Left ventricle myocardium inferior (tissue), 1 donor: ENCODE measurements at regions not wholly inside any gene's neighbourhood (a gene's known extent, or its start where the extent isn't known, plus 50 kb on each side); places are given as distances from the start of the nearest gene placed in this dataset.

Source experiments
- DNase-seq: peaks from one replicate; pipeline ENCODE4 v3.0.0-alpha.2; 2020
- H3K27ac ChIP-seq: fragments of 200-600 bp; replicated peaks from 2 replicates; pipeline ENCODE4 v1.8.0; 2021
- H3K27me3 ChIP-seq: fragments of 200-600 bp; 2 replicates; pipeline ENCODE4 v1.8.0; 2021; ENCODE audit warnings: low read depth
- H3K36me3 ChIP-seq: fragments of 200-600 bp; 2 replicates; pipeline ENCODE4 v1.8.0; 2021
- H3K4me1 ChIP-seq: fragments of 200-600 bp; 2 replicates; pipeline ENCODE4 v1.8.0; 2021
- H3K4me3 ChIP-seq: fragments of 200-600 bp; 2 replicates; pipeline ENCODE4 v1.8.0; 2021; ENCODE audit warnings: mild to moderate bottlenecking, moderate library complexity
- H3K9me3 ChIP-seq: fragments of 200-600 bp; replicated peaks from 2 replicates; pipeline ENCODE4 v1.8.0; 2021
- intact Hi-C: fragments of 100-400 bp; cut with micrococcal nuclease; formaldehyde crosslinking; loops from one replicate; pipeline ENCODE4 v1.11.0; 2022
- TF ChIP-seq, protein P1 (sequence below): fragments of 200-600 bp; IDR thresholded peaks from 2 replicates; pipeline ENCODE4 v1.8.0; 2021; ENCODE audit warnings: antibody characterized with exemption, mild to moderate bottlenecking, borderline replicate concordance
- donor health status: DM: no; HTN: yes; CAD: no; lungs with severe emphysema.

DNA sequence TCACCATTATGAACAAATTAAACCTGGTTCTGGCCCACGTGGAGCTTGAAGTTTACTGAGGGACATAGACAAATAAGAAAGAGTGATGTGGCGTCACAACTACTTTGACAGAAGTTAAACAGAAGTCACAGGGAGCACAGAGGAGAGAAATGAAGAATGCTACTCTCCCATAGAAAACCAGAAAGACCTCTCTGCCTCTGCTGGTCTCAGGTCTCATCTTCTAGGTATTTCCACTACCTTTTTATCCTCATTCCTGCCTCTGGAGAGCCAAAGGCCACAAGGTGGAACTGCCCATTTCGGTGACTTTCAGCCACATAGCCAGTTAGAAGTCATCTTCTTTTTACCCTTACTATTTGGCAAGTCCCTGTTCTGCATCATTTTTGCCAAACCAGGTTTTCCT lies 170.5 kb downstream of the CAND1 start:
- TF ChIP-seq, protein P1, sequence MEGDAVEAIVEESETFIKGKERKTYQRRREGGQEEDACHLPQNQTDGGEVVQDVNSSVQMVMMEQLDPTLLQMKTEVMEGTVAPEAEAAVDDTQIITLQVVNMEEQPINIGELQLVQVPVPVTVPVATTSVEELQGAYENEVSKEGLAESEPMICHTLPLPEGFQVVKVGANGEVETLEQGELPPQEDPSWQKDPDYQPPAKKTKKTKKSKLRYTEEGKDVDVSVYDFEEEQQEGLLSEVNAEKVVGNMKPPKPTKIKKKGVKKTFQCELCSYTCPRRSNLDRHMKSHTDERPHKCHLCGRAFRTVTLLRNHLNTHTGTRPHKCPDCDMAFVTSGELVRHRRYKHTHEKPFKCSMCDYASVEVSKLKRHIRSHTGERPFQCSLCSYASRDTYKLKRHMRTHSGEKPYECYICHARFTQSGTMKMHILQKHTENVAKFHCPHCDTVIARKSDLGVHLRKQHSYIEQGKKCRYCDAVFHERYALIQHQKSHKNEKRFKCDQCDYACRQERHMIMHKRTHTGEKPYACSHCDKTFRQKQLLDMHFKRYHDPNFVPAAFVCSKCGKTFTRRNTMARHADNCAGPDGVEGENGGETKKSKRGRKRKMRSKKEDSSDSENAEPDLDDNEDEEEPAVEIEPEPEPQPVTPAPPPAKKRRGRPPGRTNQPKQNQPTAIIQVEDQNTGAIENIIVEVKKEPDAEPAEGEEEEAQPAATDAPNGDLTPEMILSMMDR, result no peak
- H3K27ac ChIP-seq, result no peak overlapping the region
- intact Hi-C loops, result loop anchor here (10.0 kb wide), 1 partner anchor 505 kb away; no protein-coding TSS in a partner anchor
- no peak overlapping the region for H3K4me3 ChIP-seq
- H3K36me3 ChIP-seq, result no peaks in the 10 kb centered on the region
- DNase-seq, result no peak
- H3K9me3 ChIP-seq, result no peaks in the 10 kb centered on the region
- H3K27me3 ChIP-seq, result no peaks in the 10 kb centered on the region
- H3K4me1 ChIP-seq, result peaks cover 26% of the 10 kb centered on the region

DNA sequence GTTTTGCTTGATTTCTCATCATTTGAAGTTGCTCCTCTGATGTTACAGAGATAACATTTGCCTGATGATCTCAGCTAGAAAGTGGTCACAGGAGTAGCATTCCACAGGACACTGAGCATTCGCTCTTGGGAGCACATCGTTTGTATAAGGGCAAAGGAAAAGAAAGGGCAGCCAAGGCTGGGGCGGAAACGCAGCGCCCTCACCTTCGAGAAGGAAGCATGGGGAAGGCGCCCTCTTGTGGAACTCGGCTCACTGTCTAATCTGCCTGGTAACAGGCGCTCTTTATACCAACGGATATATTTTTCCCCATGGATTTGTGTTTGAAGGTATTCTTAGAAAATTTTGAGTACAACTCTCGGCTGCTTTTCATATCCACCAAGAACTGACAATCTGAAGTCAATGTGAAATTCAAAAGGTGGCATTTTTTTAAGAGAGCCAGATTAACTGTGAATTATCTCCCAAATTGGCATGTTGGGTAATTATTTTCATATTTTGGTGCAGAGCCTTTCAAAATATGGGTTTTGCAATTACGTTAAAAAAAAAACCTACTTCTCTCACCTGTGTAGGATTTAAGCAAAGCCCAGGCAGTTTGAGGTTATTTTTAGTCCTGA lies 172.7 kb downstream of the CAND1 start:
- peak; percentile 87 for DNase-seq

DNA sequence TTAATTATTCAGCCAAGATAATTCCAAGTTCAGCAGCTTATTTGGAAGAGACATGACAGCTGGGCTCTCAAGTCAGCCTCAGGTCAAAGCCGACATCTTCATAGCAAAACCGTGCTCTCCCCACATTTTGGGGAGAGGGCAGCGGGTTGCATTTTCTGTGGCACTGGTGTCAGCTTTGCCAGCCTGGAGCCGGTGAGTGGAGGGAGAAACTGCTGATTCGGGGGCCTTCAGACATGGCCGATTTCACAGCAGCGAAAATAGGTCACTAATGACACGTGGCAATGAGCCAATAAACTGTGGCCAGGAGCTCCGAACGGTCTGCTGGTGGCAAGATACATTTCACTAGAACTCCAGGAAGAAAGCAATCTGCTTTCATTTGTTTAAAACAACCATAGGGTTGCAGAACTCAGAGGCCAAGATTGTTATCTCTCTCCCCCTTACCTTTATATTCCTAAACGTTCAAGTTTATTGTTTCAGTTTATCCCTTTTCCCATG lies 173.2 kb downstream of the CAND1 start:
- intact Hi-C loops, result loop anchor here (10.0 kb wide), 1 partner anchor 502 kb away; no protein-coding TSS in a partner anchor
- H3K27me3 ChIP-seq, result no peaks in the 10 kb centered on the region
- peak overlapping the region; percentile 66 for H3K27ac ChIP-seq
- peak overlapping the region; percentile 46 for H3K4me3 ChIP-seq
- DNase-seq, result peak; percentile 21
- no peaks in the 10 kb centered on the region for H3K9me3 ChIP-seq
- H3K36me3 ChIP-seq, result no peaks in the 10 kb centered on the region
- peaks cover 18% of the 10 kb centered on the region for H3K4me1 ChIP-seq
- TF ChIP-seq, protein P1, result no peak

More for the DNA sequence above, 172.7 kb downstream of the CAND1 start:
- Histone ChIP-seq H3K9me3 (no peaks in the 10 kb centered on the region), H3K27me3 (no peaks in the 10 kb centered on the region), H3K27ac (peak overlapping the region; percentile 66), H3K36me3 (no peaks in the 10 kb centered on the region), H3K4me1 (peaks cover 18% of the 10 kb centered on the region), H3K4me3 (peak overlapping the region; percentile 46)
- TF ChIP-seq, protein P1, result peak; percentile 88
- intact Hi-C loops, result loop anchor here (10.0 kb wide), 1 partner anchor 503 kb away; no protein-coding TSS in a partner anchor

DNA sequence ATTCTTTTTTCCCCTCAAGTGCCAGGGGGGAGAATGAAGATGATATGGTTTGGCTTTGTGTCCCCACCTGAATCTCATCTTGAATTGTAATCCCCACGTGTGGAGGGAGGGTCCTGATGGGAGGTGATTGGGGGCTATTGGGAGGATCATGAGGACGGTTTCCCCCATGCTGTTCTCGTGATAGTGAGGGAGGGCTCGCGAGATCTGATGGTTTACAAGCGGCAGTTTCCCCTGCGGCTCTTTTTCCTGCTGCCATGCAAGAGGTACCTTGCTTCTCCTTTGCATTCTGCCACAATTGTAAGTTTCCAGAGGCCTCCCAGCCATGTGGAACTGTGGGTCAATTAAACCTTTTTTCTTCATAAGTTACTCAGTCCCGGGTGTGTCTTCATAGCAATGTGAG lies 173.7 kb downstream of the CAND1 start:
- Histone ChIP-seq H3K36me3 (no peaks in the 10 kb centered on the region), H3K27me3 (no peaks in the 10 kb centered on the region), H3K4me3 (no peak overlapping the region), H3K9me3 (no peaks in the 10 kb centered on the region), H3K4me1 (peaks cover 18% of the 10 kb centered on the region), H3K27ac (no peak overlapping the region)
- TF ChIP-seq, protein P1, result no peak
- intact Hi-C loops, result loop anchor here (10.0 kb wide), 1 partner anchor 502 kb away; no protein-coding TSS in a partner anchor
- DNase-seq, result no peak

DNA sequence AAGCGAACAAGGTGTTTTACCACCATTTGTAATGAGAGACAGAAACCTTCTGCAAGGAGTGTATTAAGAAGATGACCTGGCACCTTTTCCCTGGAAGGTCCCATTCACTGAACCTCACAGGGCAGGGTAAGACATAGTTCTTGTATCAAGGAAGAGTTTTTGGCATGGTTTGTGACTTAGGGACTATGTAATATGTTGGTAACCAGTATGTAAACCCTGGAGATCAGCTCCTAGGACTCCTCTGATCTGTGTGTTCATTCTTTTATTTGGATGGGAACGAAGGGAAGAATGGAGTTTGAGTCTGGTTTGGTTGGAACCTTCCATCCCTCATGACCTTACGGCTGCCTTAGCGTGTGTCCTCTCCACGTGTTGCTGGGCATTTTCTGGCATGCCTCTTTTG lies 175.4 kb downstream of the CAND1 start:
- no peaks in the 10 kb centered on the region for H3K9me3 ChIP-seq
- no peaks in the 10 kb centered on the region for H3K36me3 ChIP-seq
- H3K4me3 ChIP-seq, result no peak overlapping the region
- intact Hi-C loops, result loop anchor here (10.0 kb wide), 1 partner anchor 500 kb away; no protein-coding TSS in a partner anchor
- DNase-seq, result no peak
- H3K27ac ChIP-seq, result no peak overlapping the region
- peaks cover 18% of the 10 kb centered on the region for H3K4me1 ChIP-seq
- H3K27me3 ChIP-seq, result no peaks in the 10 kb centered on the region
- TF ChIP-seq, protein P1, result no peak
